Amygdala (tissue), 56 donors: ENCODE measurements at regions not wholly inside any gene's neighbourhood (a gene's known extent, or its start where the extent isn't known, plus 50 kb on each side); places are given as distances from the start of the nearest gene placed in this dataset.
"Not testable (repeated sequence)": the region's sequence is repeated elsewhere in the genome, so short reads cannot be mapped to it uniquely, and the experiment has no call there.

Source experiments
- DNase-seq, 56 donors: peaks; one replicate each; lab custom pipeline; 2025; lab: John Stamatoyannopoulos, UW

GRCh38 chr18:51248685-51249084 lies 51.2 kb upstream of the MEX3C start:
- no peak for DNase-seq

DNA sequence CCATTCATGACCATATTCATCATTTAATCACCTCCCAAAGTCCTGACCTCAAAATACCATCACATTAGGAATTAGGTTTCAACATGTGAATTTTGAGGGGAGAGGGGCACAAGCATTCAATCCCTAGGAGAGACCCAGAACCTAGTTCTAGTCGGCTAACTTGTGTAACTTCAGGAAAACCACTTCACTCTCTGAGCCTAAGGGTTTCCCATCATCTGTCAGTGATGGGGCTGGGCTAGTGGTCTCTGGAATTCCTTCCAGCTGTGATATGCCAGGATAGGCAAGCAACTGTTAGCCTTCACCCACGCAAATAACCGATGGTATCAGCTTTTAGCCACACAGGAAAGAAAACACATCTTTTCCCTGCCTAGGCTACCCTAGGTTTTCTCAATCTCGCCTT lies 52.5 kb upstream of the MEX3C start:
- no peak for DNase-seq

DNA sequence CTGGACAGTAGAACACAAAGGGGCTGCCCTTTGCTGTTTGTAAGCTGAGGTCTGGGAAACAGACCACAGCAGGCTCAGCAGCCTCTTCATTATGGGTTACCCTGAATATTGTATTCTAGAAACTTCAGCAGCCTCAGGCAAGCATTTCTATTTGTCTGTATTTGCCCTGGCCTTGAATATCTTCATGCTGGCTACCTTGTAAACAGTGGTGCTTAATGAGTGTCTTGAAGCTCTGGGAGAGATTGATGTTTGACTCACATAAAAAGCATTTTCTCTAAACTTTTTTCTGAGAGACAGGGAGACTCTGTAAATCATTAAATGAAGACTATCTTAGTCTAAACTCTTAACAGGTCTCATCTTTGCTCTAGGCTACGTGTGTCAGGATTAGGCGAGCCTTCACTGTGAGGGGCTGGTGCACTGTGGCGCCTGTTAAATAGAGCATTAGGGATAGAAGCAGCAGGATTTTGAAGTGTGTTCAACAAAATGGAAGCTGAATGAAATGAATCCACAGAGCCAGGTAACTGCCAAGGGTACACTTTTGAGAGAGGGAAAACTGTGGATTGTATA lies 53.1 kb upstream of the MEX3C start:
- DNase-seq, result no peak

- DNase-seq, result no peak
Observed at GRCh38 chr18:51251625-51252024, 54.1 kb upstream of the MEX3C start.

DNA sequence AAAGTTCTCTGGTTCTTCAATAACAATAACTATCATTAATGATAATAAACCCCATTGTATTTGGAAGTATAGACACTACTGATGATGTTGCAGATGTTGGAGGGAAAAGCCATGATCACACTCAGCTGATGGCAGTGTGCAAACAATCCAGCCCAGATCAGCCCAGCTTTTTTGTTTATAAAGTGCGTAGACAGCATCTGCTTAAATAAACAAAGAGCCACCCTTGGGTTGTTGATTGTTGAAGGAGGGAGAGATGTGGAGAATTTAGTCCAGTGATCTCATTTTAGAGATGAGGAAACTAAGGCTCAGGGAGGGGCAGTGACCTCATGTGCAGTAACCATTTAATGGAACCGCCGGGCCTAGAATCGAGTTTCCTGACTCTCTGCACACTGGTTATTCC lies 56.0 kb upstream of the MEX3C start:
- no peak for DNase-seq

GRCh38 chr18:51255693-51256092 lies 58.2 kb upstream of the MEX3C start:
- DNase-seq, result no peak

- DNase-seq, result no peak
Observed at GRCh38 chr18:51257150-51257549, 59.7 kb upstream of the MEX3C start.

- DNase-seq, result no peak
Observed at GRCh38 chr18:51260118-51260517, 62.6 kb upstream of the MEX3C start.

- not testable (repeated sequence) for DNase-seq
Observed at GRCh38 chr18:51266077-51266476, 68.6 kb upstream of the MEX3C start.

DNA sequence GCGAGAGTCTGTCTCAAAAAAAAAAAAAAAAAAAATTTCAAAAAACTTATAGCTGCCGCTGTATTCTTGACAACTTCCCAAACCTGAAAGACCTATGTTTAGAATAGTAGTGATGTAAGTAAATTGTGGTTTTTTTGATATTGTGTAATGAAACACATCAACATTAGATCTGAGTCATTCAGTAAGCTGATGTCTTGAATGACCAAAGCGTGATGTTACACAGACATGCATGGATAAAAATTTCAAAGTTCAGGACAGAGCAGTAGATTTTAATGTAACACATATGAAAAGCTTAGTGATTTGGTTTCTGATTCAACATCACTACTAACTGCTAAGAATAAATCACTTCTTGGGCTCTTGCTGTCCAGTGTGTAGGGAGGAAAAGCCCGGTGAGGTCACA lies 69.3 kb upstream of the MEX3C start:
- DNase-seq, result no peak

- no peak for DNase-seq
Observed at GRCh38 chr18:51273437-51273836, 76.0 kb upstream of the MEX3C start.

- DNase-seq, result peak in 2 of 56 donors; percentile 7 to 22
Observed at GRCh38 chr18:51275712-51276476, 78.4 kb upstream of the MEX3C start.

DNA sequence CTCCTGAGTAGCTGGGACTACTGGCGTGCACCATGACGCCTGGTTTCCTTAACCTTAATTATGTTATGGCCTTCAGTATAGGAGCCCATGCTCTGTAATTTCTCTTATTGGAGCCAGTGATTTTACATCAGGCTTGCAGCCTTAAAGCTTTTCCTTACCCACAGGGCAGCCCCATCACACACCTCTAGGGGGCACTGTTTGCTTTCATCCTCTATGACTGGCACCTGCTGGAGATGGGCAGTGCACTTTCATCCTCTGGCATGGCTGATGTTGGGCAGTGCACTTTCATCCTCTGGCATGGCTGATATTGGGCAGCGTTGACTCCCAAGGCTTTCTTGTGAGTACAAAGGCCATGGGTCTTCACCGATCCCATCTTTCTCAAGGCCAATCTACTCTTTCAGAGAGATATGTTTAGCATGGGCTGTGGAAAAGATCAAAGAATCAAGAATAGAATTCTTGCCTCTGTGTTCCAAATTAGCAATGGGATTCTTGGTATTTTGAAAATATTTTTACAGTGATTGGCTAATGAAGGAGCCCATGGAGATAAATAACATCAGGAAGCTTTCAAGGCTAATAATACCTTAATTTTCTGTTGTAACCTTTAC lies 80.7 kb upstream of the MEX3C start:
- peak in 37 of 56 donors; percentile 0 to 78 (median 16) for DNase-seq

- no peak for DNase-seq
Observed at GRCh38 chr18:51279367-51279984, 82.0 kb upstream of the MEX3C start.

DNA sequence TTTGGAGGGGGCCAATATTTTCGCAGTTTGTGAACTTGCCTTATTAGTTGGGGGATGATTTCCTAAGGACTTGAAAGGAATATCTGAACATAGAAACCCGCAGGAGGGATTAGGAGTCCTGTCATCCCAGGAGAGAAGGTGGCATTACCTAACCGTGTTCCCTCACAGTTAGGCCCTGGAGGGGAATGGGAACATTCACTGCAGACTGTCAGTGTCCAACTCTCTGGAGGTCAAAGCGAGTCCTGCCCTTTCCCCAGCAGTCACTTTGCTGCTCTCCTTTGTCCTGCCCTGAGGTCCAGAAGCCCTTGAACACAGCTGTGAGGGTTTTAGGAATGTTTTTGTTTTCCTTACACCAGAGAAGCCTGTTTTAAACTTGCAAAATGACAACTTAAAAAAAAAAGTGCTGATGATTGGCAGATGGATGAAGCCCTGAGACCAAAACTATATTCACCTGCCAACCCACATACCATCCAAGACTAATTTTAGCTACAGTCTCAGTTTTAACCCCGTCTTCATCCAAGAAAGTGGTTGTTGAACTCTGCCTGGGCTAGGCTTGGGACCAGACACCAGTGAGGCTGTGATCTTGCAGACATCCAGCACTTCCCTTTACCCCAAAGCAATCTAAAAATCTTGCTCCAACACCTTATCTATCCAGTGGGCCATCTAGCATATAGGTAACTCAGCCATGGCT lies 90.5 kb upstream of the MEX3C start:
- no peak for DNase-seq

- DNase-seq, result no peak
Observed at GRCh38 chr18:51288582-51288981, 91.1 kb upstream of the MEX3C start.

DNA sequence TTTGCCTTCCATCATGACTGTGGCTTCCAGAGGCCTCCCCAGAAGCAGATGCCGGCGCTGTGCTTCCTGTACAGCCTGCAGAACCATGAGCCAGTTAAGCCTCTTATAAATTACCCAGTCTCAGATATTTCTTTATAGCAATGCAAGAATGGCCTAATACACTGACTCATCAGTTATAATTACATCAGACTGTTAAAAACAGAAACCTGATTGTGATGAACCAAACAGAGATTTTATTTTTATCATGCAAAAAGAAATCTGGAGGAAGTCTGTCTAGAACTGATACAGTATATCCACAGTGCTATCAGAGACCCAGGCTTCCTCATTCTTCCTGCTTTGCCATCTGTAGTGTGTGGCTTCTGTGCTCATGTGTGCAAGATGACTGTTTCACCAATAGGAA lies 93.4 kb upstream of the MEX3C start:
- no peak for DNase-seq

DNA sequence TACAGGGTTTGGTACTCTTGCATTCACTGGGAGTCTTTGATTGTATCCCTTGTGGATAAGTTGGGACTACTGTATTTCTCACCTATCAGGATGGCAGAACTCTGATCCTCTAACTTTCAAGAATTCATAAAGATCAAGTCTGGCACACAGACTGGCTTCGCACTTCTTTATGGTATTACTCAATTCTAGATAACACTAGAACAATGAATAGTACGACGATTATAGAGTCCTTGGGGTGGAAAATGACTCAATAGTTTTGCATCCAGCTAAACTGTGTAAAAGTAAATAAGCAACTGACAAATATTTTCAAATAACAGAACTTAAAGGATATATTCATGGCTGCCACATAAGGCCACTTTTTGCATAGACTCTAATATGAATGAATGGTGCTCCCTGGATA lies 103.4 kb upstream of the MEX3C start:
- DNase-seq, result no peak

DNA sequence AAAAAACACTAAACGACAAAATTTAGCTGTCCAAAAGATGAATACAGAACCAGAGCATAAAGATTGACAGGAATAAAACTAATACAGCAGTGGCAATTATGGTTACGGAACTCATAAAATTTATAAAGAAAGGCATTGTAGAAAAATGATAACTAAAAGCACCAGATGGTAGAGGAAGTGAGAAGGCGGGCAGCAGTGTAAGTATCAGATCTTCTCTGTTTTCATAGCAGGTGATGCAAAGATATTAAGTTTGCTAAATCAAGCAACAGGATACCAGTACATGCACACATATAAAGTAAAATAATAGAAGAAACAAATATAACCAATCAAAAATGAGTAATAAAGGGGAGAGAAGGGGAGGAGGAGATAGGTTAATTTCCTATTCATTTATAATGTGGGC lies 103.9 kb upstream of the MEX3C start:
- no peak for DNase-seq

- DNase-seq, result no peak
Observed at GRCh38 chr18:51316677-51317076, 119.2 kb upstream of the MEX3C start.

DNA sequence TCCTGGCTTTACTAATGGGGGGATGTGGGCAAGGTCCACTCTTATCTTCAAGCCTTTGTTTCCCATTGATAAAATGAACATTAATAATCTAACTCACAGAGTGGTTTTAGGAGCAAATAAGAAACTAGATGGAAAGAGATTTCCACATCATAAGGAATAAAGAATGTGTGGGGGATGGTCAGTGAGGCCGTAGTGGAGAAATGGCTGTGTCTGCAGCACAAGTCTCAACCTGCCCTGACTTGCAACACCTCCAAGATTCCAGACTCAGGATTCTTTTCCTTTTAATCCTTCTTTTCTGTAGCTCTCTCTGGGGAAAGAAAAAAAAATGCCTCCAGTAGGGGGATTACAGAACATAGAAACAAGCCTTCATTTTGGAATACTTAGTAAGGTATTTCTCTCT lies 124.2 kb upstream of the MEX3C start:
- no peak for DNase-seq
